ENCODE measurements at regions not wholly inside any gene's neighbourhood (a gene's known extent, or its start where the extent isn't known, plus 50 kb on each side); places are given as distances from the start of the nearest gene placed in this dataset.

GRCh38 chr5:18243846-18244245 is 609.6 kb downstream of the TAF11L14 start:
- Histone ChIP-seq H2BK120ac (replicated peaks; ENCODE audit: low read depth, low read length) (no peak overlapping the region), H3K9me3 (ENCODE audit: insufficient read depth in 2 of 2, low read depth in 1 of 2, low read length in 1 of 2) (peaks cover 0 to 3% of the 10 kb centered on the region in 2 experiments; a peak in 1 of 4 replicates), H3K4me2 (ENCODE audit: insufficient read depth in 1 of 2, low read depth in 2 of 2, low read length in 2 of 2) (no peak overlapping the region), H3K23ac (ENCODE audit: insufficient read length) (no peak overlapping the region), H2AFZ (ENCODE audit: low read length) (no peak overlapping the region), H3K36me3 (ENCODE audit: control insufficient read depth in 2 of 4, insufficient read depth in 4 of 4, low read length in 3 of 4) (no peaks in the 10 kb centered on the region), H2BK12ac (ENCODE audit: low read depth, low read length) (no peak overlapping the region), H3K56ac (replicated peaks; ENCODE audit: insufficient read length, low read depth, low read length) (no peak overlapping the region), H3K23me2 (ENCODE audit: low read depth, low read length) (no peaks in the 10 kb centered on the region), H3K27me3 (replicated peaks in 1 of 4; ENCODE audit: control insufficient read depth in 3 of 4, extremely low read depth in 1 of 4, insufficient read depth in 3 of 4, low read length in 3 of 4) (no peaks in the 10 kb centered on the region), H4K91ac (replicated peaks; ENCODE audit: insufficient read length, low read length) (no peak overlapping the region), H3K4me1 (replicated peaks in 1 of 4; ENCODE audit: control insufficient read depth in 3 of 4, insufficient read depth in 4 of 4, low read length in 3 of 4) (no peaks in the 10 kb centered on the region), H4K20me1 (replicated peaks in 1 of 2; ENCODE audit: control insufficient read depth in 1 of 2, insufficient read depth in 2 of 2, low read length in 2 of 2) (no peaks in the 10 kb centered on the region), H3K4ac (replicated peaks; ENCODE audit: insufficient read length, low read depth, low read length) (no peak overlapping the region), H2AK5ac (ENCODE audit: low read depth, low read length) (no peak overlapping the region), H3K18ac (ENCODE audit: extremely low read depth, low read length) (no peak overlapping the region), H2BK5ac (ENCODE audit: low read depth, low read length) (no peak overlapping the region), H2BK15ac (ENCODE audit: low read length) (no peak overlapping the region), H4K8ac (ENCODE audit: extremely low read depth, insufficient read depth, low read length) (no peak overlapping the region), H3K79me2 (ENCODE audit: control insufficient read depth in 1 of 2, insufficient read depth in 2 of 2, low read length in 2 of 2) (no peaks in the 10 kb centered on the region), H3K14ac (ENCODE audit: insufficient read length) (no peak overlapping the region), H3K79me1 (ENCODE audit: low read depth, low read length) (no peaks in the 10 kb centered on the region), H3K9ac (replicated peaks in 1 of 4; ENCODE audit: extremely low read depth in 1 of 4, low read depth in 3 of 4, low read length in 3 of 4) (no peak overlapping the region), H3K4me3 (ENCODE audit: extremely low read depth in 1 of 4, insufficient read depth in 2 of 4, low read depth in 3 of 4, low read length in 4 of 4) (no peak overlapping the region), H3K27ac (ENCODE audit: low read depth, low read length) (no peak overlapping the region), H4K5ac (ENCODE audit: insufficient read length, low read depth, low read length) (no peak overlapping the region), H2BK20ac (ENCODE audit: low read length) (no peak overlapping the region)
- 93% methylated on average over 2 of the region's 2 CpGs; no CpG with 5 or more reads in 1 of the 2 experiments for WGBS, 2 experiments (ENCODE audit: extremely low coverage in 1 of 2, insufficient coverage in 1 of 2, insufficient read length in 1 of 2, insufficient replicate concordance in 2 of 2, low coverage in 1 of 2, low lambda C conversion rate in 2 of 2, missing lambda C conversion rate in 1 of 2)
- TF ChIP-seq USF2 (IDR thresholded peaks at IDR 0.05; ENCODE audit: low read length) (no peak), ZNF274 (IDR thresholded peaks at IDR 0.05; ENCODE audit: borderline replicate concordance, extremely low read depth, low read length) (no peak), SP2 (IDR thresholded peaks at IDR 0.05; ENCODE audit: low read length) (no peak)
- DNase-seq (ENCODE audit: low read depth in 1 of 2, low spot score in 2 of 2) (no peak), FAIRE-seq (no peak)
- ChIA-PET CTCF (ENCODE audit: partially characterized antibody) (interaction anchor here (1.2 kb wide), 1 partner anchor 25 kb away, joined by 3 read pairs; no protein-coding TSS in a partner anchor), POLR2A (ENCODE audit: partially characterized antibody) (no interaction called here)

Measured in H1 (cell line).